Colonic mucosa (tissue), 4 donors: ENCODE measurements at regions not wholly inside any gene's neighbourhood (a gene's known extent, or its start where the extent isn't known, plus 50 kb on each side); places are given as distances from the start of the nearest gene placed in this dataset.

Experiments used
- DNase-seq: peaks from one replicate; pipeline ENCODE4 v3.0.0-alpha.2; 2020
- H3K27ac ChIP-seq: fragments of 200-600 bp; one replicate; pipeline ENCODE4 v1.8.0; 2021
- H3K27me3 ChIP-seq: fragments of 200-600 bp; one replicate; pipeline ENCODE4 v1.8.0; 2021
- H3K36me3 ChIP-seq: fragments of 200-600 bp; one replicate; pipeline ENCODE4 v1.8.0; 2021
- H3K4me1 ChIP-seq: fragments of 200-600 bp; one replicate; pipeline ENCODE4 v1.8.0; 2021; ENCODE audit warnings: mild to moderate bottlenecking
- H3K4me3 ChIP-seq: fragments of 200-600 bp; one replicate; pipeline ENCODE4 v1.8.0; 2021
- H3K9ac ChIP-seq, 2 donors: one replicate each; pipeline ENCODE4 v1.7.0; 2013; ENCODE audit warnings: control low read depth in 2 of 2, low read depth in 2 of 2, low read length in 2 of 2
- H3K9me3 ChIP-seq: fragments of 200-600 bp; one replicate; pipeline ENCODE4 v1.8.0; 2021
- intact Hi-C: fragments of 100-400 bp; cut with DNase I; formaldehyde crosslinking; loops from one replicate; pipeline ENCODE4 v1.14.1; 2022
- TF ChIP-seq, protein P1 (sequence below): fragments of 200-600 bp; IDR thresholded peaks from one replicate; pipeline ENCODE4 v1.8.0; 2022; ENCODE audit warnings: antibody characterized with exemption, mild to moderate bottlenecking
- donor health status: healthy.
- donor health status: DM: no; HTN: no; CAD: no.
- donor health status: DM: no; HTN: no; CAD: no.

- no peak overlapping the region for H3K27ac ChIP-seq
- no peak overlapping the region for H3K4me3 ChIP-seq
- no peaks in the 10 kb centered on the region for H3K4me1 ChIP-seq
- no peaks in the 10 kb centered on the region for H3K36me3 ChIP-seq
- no peak for DNase-seq
- no peaks in the 10 kb centered on the region for H3K27me3 ChIP-seq
- H3K9me3 ChIP-seq = no peaks in the 10 kb centered on the region
- TF ChIP-seq, protein P1, sequence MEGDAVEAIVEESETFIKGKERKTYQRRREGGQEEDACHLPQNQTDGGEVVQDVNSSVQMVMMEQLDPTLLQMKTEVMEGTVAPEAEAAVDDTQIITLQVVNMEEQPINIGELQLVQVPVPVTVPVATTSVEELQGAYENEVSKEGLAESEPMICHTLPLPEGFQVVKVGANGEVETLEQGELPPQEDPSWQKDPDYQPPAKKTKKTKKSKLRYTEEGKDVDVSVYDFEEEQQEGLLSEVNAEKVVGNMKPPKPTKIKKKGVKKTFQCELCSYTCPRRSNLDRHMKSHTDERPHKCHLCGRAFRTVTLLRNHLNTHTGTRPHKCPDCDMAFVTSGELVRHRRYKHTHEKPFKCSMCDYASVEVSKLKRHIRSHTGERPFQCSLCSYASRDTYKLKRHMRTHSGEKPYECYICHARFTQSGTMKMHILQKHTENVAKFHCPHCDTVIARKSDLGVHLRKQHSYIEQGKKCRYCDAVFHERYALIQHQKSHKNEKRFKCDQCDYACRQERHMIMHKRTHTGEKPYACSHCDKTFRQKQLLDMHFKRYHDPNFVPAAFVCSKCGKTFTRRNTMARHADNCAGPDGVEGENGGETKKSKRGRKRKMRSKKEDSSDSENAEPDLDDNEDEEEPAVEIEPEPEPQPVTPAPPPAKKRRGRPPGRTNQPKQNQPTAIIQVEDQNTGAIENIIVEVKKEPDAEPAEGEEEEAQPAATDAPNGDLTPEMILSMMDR = no peak
- H3K9ac ChIP-seq = no peak overlapping the region
- intact Hi-C loops = no loop called here
Observed at GRCh38 chr6:4268171-4268570, 132.8 kb upstream of the ECI2 start.

DNA sequence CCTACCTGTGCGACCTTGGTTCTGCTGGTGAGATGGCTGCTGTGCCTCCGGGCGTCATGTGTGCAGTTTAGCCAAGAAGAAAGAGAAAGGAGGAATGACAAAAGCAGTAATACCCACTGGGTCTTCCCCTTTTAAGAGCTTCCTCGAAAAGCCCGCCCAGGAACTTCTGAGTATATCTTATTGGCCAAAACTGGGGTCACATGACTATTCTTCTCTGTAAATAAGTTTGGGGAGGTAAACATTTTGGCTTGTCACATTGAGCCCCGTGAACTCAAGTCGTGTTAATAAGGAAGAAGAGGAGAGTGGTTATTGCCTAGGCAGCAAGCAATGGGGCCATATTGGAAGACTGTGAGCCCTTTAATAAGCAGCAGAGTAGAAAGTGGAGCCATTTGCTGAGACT is 130.4 kb upstream of the ECI2 start:
- TF ChIP-seq, protein P1 = no peak
- no peak overlapping the region for H3K27ac ChIP-seq
- no peak for DNase-seq
- no peak overlapping the region for H3K4me3 ChIP-seq
- H3K27me3 ChIP-seq = no peaks in the 10 kb centered on the region
- no peaks in the 10 kb centered on the region for H3K4me1 ChIP-seq
- no peaks in the 10 kb centered on the region for H3K9me3 ChIP-seq
- intact Hi-C loops = no loop called here
- H3K9ac ChIP-seq = no peak overlapping the region
- H3K36me3 ChIP-seq = no peaks in the 10 kb centered on the region

DNA sequence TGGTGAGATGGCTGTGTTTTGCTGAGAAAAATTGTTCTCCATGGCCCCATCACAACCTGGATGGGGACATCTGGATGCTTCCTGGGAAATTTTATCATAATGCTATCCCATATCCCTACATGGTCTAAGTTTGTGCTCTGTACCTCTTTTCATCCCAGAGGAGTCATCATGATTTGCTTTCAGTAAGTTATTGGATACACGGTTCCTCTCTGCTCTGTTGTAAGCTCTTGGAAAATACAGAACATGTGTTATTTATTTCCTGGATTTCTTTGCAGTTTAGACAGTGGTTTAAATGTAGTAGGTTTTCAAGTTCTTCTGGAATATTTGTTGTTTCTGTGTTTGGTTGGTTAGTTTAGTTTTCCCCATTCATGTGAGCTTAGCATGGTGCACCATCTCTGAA is 129.2 kb upstream of the ECI2 start:
- intact Hi-C loops = no loop called here
- no peaks in the 10 kb centered on the region for H3K36me3 ChIP-seq
- H3K9ac ChIP-seq = no peak overlapping the region
- no peaks in the 10 kb centered on the region for H3K27me3 ChIP-seq
- H3K4me1 ChIP-seq = no peaks in the 10 kb centered on the region
- DNase-seq = no peak
- no peak overlapping the region for H3K27ac ChIP-seq
- H3K4me3 ChIP-seq = no peak overlapping the region
- no peaks in the 10 kb centered on the region for H3K9me3 ChIP-seq
- TF ChIP-seq, protein P1 = no peak

- no peak overlapping the region for H3K9ac ChIP-seq
- intact Hi-C loops = no loop called here
- no peaks in the 10 kb centered on the region for H3K36me3 ChIP-seq
- TF ChIP-seq, protein P1 = no peak
- no peaks in the 10 kb centered on the region for H3K27me3 ChIP-seq
- no peak overlapping the region for H3K4me3 ChIP-seq
- H3K27ac ChIP-seq = no peak overlapping the region
- no peaks in the 10 kb centered on the region for H3K4me1 ChIP-seq
- H3K9me3 ChIP-seq = no peaks in the 10 kb centered on the region
- no peak for DNase-seq
Observed at GRCh38 chr6:4264081-4264480, 128.7 kb upstream of the ECI2 start.

DNA sequence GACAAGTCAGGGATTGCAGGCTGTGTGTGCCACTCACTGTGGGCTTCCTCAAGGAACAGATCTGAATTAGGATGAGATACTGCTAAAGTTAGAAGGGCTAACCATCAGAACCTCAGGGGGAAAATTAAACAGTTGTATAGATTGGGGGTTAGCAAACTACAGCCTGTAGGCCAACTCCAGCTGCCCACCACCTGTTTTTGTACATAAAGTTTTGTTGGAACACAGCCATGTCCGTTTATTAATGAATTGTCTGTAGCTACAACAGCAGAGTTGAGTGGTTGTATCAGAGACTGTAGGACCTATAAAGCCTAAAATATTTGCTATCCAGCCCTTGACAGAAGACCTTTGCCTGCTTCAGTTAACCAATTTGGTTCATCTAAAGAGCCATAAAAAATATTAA is 127.2 kb upstream of the ECI2 start:
- no peak overlapping the region for H3K4me3 ChIP-seq
- intact Hi-C loops = no loop called here
- no peaks in the 10 kb centered on the region for H3K9me3 ChIP-seq
- H3K36me3 ChIP-seq = no peaks in the 10 kb centered on the region
- no peak for DNase-seq
- H3K27ac ChIP-seq = no peak overlapping the region
- H3K4me1 ChIP-seq = no peaks in the 10 kb centered on the region
- no peak overlapping the region for H3K9ac ChIP-seq
- H3K27me3 ChIP-seq = no peaks in the 10 kb centered on the region
- TF ChIP-seq, protein P1 = no peak

GRCh38 chr6:4259391-4259790 is 124.0 kb upstream of the ECI2 start:
- no peak for DNase-seq
- Histone ChIP-seq H3K27ac (no peak overlapping the region), H3K4me1 (no peaks in the 10 kb centered on the region), H3K36me3 (no peaks in the 10 kb centered on the region), H3K9me3 (no peaks in the 10 kb centered on the region), H3K27me3 (no peaks in the 10 kb centered on the region), H3K4me3 (no peak overlapping the region), H3K9ac (no peak overlapping the region)
- TF ChIP-seq, protein P1 = no peak
- intact Hi-C loops = no loop called here
